DMS 273 (cell line): ENCODE measurements at regions not wholly inside any gene's neighbourhood (a gene's known extent, or its start where the extent isn't known, plus 50 kb on each side); places are given as distances from the start of the nearest gene placed in this dataset.

Experiments
- DNase-seq: peaks from one replicate; lab custom pipeline; 2025; ENCODE audit not compliant: unreplicated experiment; lab: John Stamatoyannopoulos, UW

- no peak for DNase-seq
These were observed 198.7 kb upstream of the IVNS1ABP start for GRCh38 chr1:185515696-185516095.

GRCh38 chr1:185514311-185514710 lies 197.3 kb upstream of the IVNS1ABP start:
- DNase-seq: no peak

- no peak for DNase-seq
These were observed 195.4 kb upstream of the IVNS1ABP start for GRCh38 chr1:185512442-185512841.

GRCh38 chr1:185501099-185501498 lies 184.1 kb upstream of the IVNS1ABP start:
- no peak for DNase-seq

- no peak for DNase-seq
These were observed 183.1 kb upstream of the IVNS1ABP start for GRCh38 chr1:185500001-185500626.

GRCh38 chr1:185498207-185498606 lies 181.2 kb upstream of the IVNS1ABP start:
- DNase-seq: no peak

- DNase-seq: no peak
These were observed 180.1 kb upstream of the IVNS1ABP start for GRCh38 chr1:185497177-185497576.

- DNase-seq: no peak
These were observed 178.9 kb upstream of the IVNS1ABP start for GRCh38 chr1:185495898-185496297.

- DNase-seq: no peak
These were observed 178.0 kb upstream of the IVNS1ABP start for GRCh38 chr1:185495007-185495406.

- no peak for DNase-seq
These were observed 175.2 kb upstream of the IVNS1ABP start for GRCh38 chr1:185492089-185492825.

GRCh38 chr1:185491604-185492003 lies 174.6 kb upstream of the IVNS1ABP start:
- DNase-seq: no peak

GRCh38 chr1:185490924-185491323 lies 173.9 kb upstream of the IVNS1ABP start:
- no peak for DNase-seq

GRCh38 chr1:185489406-185489805 lies 172.4 kb upstream of the IVNS1ABP start:
- DNase-seq: no peak

GRCh38 chr1:185488808-185489207 lies 171.8 kb upstream of the IVNS1ABP start:
- no peak for DNase-seq

- DNase-seq: no peak
These were observed 170.9 kb upstream of the IVNS1ABP start for GRCh38 chr1:185487936-185488335.

GRCh38 chr1:185487026-185487425 lies 170.0 kb upstream of the IVNS1ABP start:
- no peak for DNase-seq

- DNase-seq: no peak
These were observed 169.3 kb upstream of the IVNS1ABP start for GRCh38 chr1:185486346-185486745.

GRCh38 chr1:185483664-185484450 lies 166.8 kb upstream of the IVNS1ABP start:
- DNase-seq: peak; percentile 34

- DNase-seq: no peak
These were observed 166.2 kb upstream of the IVNS1ABP start for GRCh38 chr1:185483217-185483616.

- no peak for DNase-seq
These were observed 163.5 kb upstream of the IVNS1ABP start for GRCh38 chr1:185480545-185480944.

GRCh38 chr1:185479796-185480195 lies 162.8 kb upstream of the IVNS1ABP start:
- no peak for DNase-seq

GRCh38 chr1:185478877-185479276 lies 161.8 kb upstream of the IVNS1ABP start:
- DNase-seq: no peak
